ENCODE measurements at regions not wholly inside any gene's neighbourhood (a gene's known extent, or its start where the extent isn't known, plus 50 kb on each side); places are given as distances from the start of the nearest gene placed in this dataset.
"Not testable (repeated sequence)": the region's sequence is repeated elsewhere in the genome, so short reads cannot be mapped to it uniquely, and the experiment has no call there.

DNA sequence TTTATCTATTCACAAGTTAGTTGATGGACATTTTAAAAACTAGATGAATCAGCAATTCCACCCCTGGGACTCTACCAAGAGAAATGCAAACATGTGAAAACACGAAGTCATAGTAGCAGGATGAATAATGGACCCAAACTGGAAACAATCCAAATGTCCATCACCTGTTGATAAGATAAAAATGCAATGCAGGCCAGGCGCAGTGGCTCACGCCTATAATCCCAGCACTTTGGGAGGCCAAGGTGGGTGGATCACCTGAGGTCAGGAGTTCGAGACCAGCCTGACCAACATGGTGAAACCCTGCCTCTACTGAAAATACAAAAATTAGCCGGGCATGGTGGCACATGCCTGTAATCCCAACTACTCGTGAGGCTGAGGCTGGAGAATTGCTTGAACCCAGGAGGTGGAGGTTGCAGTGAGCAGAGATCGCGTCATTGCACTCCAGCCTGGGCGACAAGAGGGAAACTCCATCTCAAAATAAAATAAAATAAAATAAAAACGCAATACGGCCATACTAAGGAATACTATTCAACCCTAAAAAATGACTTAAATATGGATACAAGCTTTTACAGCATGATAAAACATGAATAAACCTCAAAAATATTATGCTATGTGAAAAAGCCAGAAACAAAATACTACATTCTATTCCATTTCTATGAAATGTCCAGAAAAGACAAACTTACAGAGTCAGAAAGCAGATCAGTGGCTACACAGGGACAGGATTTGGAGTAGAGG lies 61.6 kb upstream of the BACH2 start:
- TF ChIP-seq CTCF, POLR2A (IDR thresholded peaks at IDR 0.05): not testable (repeated sequence)
